Epithelial cell of proximal tubule (primary cell): ENCODE measurements at regions not wholly inside any gene's neighbourhood (a gene's known extent, or its start where the extent isn't known, plus 50 kb on each side); places are given as distances from the start of the nearest gene placed in this dataset.
"Not testable (repeated sequence)": the region's sequence is repeated elsewhere in the genome, so short reads cannot be mapped to it uniquely, and the experiment has no call there.

Source experiments
- DNase-seq: peaks from one replicate; pipeline ENCODE4 v3.0.0-alpha.2; 2011; ENCODE audit warnings: low read depth
- H3K4me3 ChIP-seq: 2 replicates; pipeline ENCODE4 v1.5.1; 2011; ENCODE audit warnings: low read depth, mild to moderate bottlenecking, low read length
- TF ChIP-seq, protein P1 (sequence below): conservative IDR thresholded peaks from 2 replicates; pipeline ENCODE4 v1.5.1; 2012; ENCODE audit warnings: low read depth, mild to moderate bottlenecking, low read length

GRCh38 chr18:65671621-65672415, 79.0 kb upstream of the CDH7 start:
- no peak overlapping the region for H3K4me3 ChIP-seq
- no peak for DNase-seq
- TF ChIP-seq, protein P1, sequence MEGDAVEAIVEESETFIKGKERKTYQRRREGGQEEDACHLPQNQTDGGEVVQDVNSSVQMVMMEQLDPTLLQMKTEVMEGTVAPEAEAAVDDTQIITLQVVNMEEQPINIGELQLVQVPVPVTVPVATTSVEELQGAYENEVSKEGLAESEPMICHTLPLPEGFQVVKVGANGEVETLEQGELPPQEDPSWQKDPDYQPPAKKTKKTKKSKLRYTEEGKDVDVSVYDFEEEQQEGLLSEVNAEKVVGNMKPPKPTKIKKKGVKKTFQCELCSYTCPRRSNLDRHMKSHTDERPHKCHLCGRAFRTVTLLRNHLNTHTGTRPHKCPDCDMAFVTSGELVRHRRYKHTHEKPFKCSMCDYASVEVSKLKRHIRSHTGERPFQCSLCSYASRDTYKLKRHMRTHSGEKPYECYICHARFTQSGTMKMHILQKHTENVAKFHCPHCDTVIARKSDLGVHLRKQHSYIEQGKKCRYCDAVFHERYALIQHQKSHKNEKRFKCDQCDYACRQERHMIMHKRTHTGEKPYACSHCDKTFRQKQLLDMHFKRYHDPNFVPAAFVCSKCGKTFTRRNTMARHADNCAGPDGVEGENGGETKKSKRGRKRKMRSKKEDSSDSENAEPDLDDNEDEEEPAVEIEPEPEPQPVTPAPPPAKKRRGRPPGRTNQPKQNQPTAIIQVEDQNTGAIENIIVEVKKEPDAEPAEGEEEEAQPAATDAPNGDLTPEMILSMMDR, result no peak

GRCh38 chr18:65670145-65670544, 80.7 kb upstream of the CDH7 start:
- H3K4me3 ChIP-seq, DNase-seq: not testable (repeated sequence)

DNA sequence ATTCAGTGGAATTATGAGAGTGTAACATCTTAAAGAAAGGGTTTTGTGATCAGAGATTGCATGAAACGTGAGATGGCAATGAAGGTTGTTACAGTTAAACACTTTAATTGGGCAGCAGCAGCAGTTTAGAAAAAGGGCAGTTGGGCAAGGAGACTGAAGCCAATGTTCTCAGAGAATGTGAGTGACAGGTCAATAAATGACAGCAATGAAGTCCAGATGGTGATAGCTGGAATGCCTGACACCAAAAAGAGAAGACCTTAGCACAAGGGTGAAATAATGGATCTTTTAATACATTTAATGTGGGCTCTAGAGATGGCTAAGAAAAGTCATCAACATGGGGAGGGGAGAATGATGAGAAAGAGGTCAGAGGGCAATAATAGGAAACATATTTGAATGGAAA, 89.4 kb upstream of the CDH7 start:
- no peak for DNase-seq
- TF ChIP-seq, protein P1, result no peak
- H3K4me3 ChIP-seq, result no peak overlapping the region

GRCh38 chr18:65659912-65660311, 90.9 kb upstream of the CDH7 start:
- TF ChIP-seq, protein P1, result no peak
- H3K4me3 ChIP-seq, result no peak overlapping the region
- no peak for DNase-seq

DNA sequence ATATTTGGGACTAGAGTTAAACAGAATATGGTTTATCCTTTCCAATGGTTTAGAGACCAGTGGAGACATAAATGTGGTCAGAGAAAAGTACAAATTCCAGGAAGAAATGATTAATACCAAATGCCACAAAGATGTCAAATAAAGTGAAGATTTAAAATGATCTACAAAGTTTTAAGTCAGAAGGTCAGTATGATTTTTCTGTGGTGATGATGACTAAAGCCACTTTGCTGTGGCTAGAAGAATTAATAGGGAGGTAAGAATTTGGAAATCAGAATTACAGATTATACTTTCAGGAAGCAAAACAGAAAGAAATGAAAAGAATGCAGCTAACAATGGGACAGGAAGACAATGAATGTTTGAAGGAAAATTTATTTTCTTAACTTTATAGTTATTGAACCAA, 91.5 kb upstream of the CDH7 start:
- no peak for DNase-seq
- TF ChIP-seq, protein P1, result no peak
- no peak overlapping the region for H3K4me3 ChIP-seq

- no peak for DNase-seq
- TF ChIP-seq, protein P1, result no peak
- H3K4me3 ChIP-seq, result no peak overlapping the region
These were observed 99.6 kb upstream of the CDH7 start for GRCh38 chr18:65651192-65651591.

DNA sequence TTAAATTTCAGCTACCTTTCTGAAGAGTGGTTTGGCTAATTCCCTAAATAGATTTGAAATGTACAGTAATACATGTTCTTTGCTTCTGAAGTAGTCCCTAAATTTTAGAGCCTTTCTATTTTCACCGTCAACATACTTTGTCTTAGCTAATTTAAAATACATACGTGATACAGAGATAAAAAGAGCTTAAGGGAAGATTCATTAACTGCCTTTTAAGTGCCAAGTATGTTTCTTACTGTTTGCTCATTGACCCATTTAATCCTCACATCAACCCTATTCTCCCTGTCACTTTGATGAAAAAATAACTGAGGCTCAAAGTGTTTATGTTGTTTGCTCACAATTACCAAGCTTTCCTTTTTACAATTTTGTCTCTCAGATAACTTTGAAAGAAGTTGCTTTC, 118.6 kb upstream of the CDH7 start:
- DNase-seq, result no peak
- no peak overlapping the region for H3K4me3 ChIP-seq
- TF ChIP-seq, protein P1, result no peak
